AG04449 (cell line): ENCODE measurements at regions not wholly inside any gene's neighbourhood (a gene's known extent, or its start where the extent isn't known, plus 50 kb on each side); places are given as distances from the start of the nearest gene placed in this dataset.

Experiments used
- CTCF ChIA-PET: fragments of 350-600 bp; formaldehyde crosslinking; extraction: SDS; loops from one replicate; lab custom pipeline; 2021; ENCODE audit warnings: antibody characterized with exemption; lab: Yijun Ruan, JAX
- POLR2A ChIA-PET: fragments of 400-600, 350-600 bp; formaldehyde crosslinking; extraction: SDS; loops from one replicate; lab custom pipeline; 2020; ENCODE audit warnings: antibody characterized with exemption, inconsistent platforms; lab: Yijun Ruan, JAX
- DNase-seq: peaks from one replicate; pipeline ENCODE4 v3.0.0-alpha.2; 2010; ENCODE audit warnings: low read depth, low spot score
- H3K4me3 ChIP-seq: 2 replicates; pipeline ENCODE4 v1.5.1; 2011; ENCODE audit warnings: low read depth, mild to moderate bottlenecking, control low read depth, low read length
- CTCF ChIP-seq: IDR thresholded peaks from one replicate; pipeline ENCODE4 v1.5.1; 2011; ENCODE audit warnings: mild to moderate bottlenecking, moderate library complexity, low read length, control low read depth, inconsistent platforms; ENCODE audit not compliant: insufficient read depth; ENCODE audit errors: missing control alignments

- peak; percentile 56 for DNase-seq
- no peak for TF ChIP-seq CTCF
- ChIA-PET POLR2A (no interaction called here), CTCF (interaction anchor here (1.2 to 1.8 kb wide), 3 partner anchors 60 to 258 kb away, joined by 3 to 6 read pairs (median 4); no protein-coding TSS in a partner anchor)
- H3K4me3 ChIP-seq, result no peak overlapping the region
Observed at GRCh38 chr6:12348530-12349511, 58.7 kb downstream of the EDN1 start.

- POLR2A ChIA-PET, result no interaction called here
- no peak for DNase-seq
- CTCF ChIA-PET, result no interaction called here
- TF ChIP-seq CTCF, result no peak
- no peak overlapping the region for H3K4me3 ChIP-seq
Observed at GRCh38 chr6:12350644-12351170, 60.5 kb downstream of the EDN1 start.

GRCh38 chr6:12351672-12352071, 61.5 kb downstream of the EDN1 start:
- H3K4me3 ChIP-seq, result no peak overlapping the region
- ChIA-PET POLR2A (no interaction called here), CTCF (no interaction called here)
- TF ChIP-seq CTCF, result no peak
- DNase-seq, result no peak

- TF ChIP-seq CTCF, result no peak
- H3K4me3 ChIP-seq, result no peak overlapping the region
- ChIA-PET CTCF (no interaction called here), POLR2A (no interaction called here)
- DNase-seq, result no peak
Observed at GRCh38 chr6:12353731-12354130, 63.6 kb downstream of the EDN1 start.

- DNase-seq, result peak; percentile 77
- H3K4me3 ChIP-seq, result no peak overlapping the region
- no peak for TF ChIP-seq CTCF
- POLR2A ChIA-PET, result no interaction called here
- CTCF ChIA-PET, result interaction anchor here (1.4 to 1.5 kb wide), 2 partner anchors 64 to 250 kb away, joined by 5 read pairs; partner anchors contain the start of gene EDN1
Observed at GRCh38 chr6:12354499-12354898, 64.3 kb downstream of the EDN1 start.

- CTCF ChIA-PET, result interaction anchor here (1.4 to 1.5 kb wide), 2 partner anchors 65 to 250 kb away, joined by 5 read pairs; partner anchors contain the start of gene EDN1
- no peak for TF ChIP-seq CTCF
- POLR2A ChIA-PET, result no interaction called here
- H3K4me3 ChIP-seq, result no peak overlapping the region
- no peak for DNase-seq
Observed at GRCh38 chr6:12355354-12355753, 65.2 kb downstream of the EDN1 start.
